Hypothalamus (tissue), 51 donors: ENCODE measurements at regions not wholly inside any gene's neighbourhood (a gene's known extent, or its start where the extent isn't known, plus 50 kb on each side); places are given as distances from the start of the nearest gene placed in this dataset.
A peak's percentile ranks its signal among the peaks of the same experiment; 100 is the strongest.
"Not testable (repeated sequence)": the region's sequence is repeated elsewhere in the genome, so short reads cannot be mapped to it uniquely, and the experiment has no call there.

ENCODE experiments used
- DNase-seq, 51 donors: peaks; one replicate each; lab custom pipeline; 2025; lab: John Stamatoyannopoulos, UW

DNA sequence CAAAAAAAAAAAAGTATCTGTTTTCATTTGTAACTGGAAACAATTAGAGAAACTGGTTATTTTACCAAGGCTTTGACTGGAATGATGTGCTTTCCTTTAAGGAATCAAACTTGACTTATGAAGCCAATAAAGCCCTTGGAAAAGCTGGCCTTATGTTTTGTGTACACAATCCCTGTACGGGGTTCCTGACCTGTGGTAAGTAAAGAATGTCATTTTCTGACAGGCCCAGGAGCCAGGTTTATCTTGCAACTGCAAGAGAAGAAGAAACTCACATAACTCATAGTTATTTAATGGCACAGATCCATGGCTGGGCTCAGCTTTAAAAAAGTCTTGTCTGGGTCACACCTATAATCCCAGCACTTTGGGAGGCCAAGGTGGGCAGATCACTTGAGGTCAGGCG is 235.9 kb upstream of the RAI14 start:
- not testable (repeated sequence) for DNase-seq

DNA sequence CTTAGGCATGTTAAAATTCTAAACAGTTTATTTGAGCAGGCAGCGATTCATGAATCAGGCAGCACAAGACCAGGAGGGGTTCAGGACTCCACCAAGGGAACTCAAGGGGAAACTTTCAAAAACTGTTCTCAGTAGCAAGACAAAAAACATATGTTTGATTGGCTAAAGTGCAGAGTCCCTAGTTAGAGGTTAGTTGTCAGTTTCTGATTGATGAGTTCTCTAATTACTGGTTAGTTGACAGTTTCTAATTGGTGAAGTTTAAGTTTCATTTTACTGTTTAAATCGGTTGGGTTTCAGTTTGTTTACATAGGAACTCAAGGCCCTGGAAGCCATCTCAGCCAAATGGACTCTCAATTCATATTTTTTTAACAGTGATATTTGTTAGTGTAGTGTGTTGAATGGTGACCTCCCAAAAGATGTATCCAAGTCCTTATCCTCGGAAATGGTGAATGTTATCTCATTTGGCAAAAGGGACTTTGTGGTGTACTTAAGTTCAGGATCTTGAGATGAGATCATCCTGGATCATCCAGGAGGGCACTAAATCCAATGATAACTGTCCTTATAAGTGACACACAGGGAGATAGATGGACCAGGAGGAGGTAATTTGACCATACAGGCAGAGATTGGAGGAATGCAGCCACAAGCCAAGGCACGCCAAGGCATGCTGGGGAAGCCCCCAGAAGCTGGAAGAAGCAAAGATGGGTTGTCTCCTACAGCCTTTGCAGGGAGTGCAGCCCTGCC is 219.2 kb upstream of the RAI14 start:
- no peak for DNase-seq

DNA sequence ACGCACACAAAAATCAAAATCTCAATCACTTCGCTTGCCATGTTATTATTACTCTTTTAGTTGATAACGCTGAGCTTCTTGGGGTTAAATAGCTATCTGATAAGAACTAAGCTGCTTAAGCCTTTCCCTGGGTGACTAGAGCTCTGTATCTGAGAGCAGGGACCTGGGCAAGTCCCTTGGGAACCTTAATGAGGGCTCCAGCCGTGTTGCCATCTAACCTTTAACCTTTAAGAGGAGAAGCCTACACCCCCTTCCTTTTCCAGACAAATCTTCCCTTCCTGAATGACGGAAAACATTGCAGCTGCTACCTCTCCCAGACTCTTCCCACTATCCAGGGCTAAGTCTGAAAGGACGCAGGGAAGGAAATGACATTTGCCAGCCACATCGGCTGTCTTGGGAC is 216.5 kb upstream of the RAI14 start:
- no peak for DNase-seq

DNA sequence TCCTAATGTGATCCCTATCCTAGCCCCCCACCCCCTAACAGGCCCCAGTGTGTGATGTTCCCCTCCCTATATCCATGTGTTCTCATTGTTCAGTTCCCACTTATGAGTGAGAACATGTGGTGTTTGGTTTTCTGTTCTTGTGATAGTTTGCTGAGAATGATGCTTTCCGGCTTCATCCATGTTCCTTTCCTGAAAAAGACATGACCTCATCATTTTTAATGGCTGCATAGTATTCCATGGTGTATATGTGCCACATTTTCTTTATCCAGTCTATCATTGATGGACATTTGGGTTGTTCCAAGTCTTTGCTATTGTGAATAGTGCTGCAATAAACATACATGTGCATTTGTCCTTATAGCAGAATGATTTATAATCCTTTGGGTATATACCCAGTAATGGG is 214.4 kb upstream of the RAI14 start:
- DNase-seq = not testable (repeated sequence)

DNA sequence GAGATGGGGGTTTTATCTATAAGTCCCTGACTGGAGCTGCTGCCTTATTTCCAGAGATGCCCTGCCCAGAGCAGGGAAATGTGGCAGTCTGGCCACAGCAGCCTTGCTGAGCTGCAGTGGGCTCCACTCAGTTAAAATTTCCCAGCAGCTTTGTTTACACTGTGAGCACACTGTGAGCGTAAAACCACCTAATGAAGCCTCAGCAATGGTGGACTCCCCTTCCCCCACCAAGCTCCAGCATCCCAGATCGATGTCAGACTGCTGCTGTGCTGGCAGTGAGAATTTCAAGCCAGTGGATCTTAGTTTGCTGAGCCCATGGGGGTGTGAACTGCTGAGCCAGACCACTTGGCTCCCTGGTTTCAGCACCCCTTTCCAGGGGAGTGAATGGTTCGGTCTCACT is 208.7 kb upstream of the RAI14 start:
- no peak for DNase-seq

DNA sequence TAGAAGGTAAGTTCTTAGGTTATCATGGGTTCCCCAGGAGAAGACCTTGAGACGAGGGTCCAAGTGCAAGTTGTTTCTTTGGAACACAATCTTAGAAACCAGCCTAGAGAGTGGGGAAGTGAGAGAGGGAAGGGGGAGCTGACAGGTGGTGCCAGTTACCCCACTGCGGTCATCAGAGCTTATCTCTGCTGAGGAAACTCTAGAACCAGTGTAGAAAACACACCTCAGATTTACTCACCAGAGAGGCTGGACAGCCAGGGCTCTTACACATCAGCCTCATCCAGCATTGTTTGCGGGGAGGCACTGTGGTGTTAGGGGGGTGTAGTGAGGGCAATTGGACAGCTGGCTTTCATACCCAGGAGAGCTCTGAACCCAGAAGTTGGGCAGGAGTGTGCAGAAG is 206.5 kb upstream of the RAI14 start:
- DNase-seq = no peak

DNA sequence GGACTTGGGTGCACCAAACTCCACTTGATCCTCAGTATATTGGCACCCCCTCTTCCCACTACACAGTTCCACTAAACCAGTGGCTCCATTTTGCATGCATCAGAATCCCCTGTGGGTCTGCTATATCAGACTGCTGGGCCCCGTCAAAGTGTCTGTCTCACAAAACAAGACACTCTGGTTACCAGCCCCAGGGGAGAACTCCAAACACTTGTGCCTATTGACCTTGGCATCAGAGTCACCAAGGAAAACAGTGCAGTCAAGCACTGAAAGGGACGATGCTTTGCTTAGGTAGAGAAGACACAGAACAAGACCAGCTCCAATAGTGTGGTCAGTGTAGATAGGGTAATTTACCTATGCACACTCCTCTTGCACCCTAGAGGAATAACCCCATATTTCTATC is 205.8 kb upstream of the RAI14 start:
- DNase-seq = no peak

DNA sequence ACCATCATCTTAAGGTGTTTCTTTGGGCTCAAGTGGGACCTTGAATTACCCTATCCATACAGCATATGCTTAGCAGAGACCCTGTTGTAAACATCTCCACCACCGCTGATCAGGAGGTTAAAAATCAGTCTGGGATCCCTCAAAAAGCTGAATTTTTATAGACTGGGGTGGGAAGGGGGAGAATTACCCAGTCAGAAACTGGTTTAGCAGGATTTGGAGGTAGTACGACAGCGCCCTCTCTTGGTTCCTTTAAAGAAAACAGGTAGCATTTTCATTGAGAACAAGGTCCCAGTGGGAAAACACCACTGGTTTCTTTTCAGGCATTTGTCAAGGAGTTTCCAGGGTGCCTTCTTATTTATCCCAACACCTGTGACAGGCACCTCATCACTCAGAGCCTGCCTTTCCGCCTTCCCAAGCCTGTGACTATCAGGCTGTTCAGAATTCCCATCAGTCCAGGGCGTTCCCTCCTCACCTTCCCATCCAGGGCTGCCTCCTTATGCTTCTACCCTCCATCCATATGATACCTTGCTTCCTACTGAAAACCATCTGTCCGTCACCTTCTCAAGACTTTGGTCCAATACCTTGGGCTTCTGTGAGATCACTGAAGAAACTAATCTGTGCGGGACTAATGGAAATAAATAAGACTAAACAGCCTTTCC is 203.8 kb upstream of the RAI14 start:
- DNase-seq = no peak

DNA sequence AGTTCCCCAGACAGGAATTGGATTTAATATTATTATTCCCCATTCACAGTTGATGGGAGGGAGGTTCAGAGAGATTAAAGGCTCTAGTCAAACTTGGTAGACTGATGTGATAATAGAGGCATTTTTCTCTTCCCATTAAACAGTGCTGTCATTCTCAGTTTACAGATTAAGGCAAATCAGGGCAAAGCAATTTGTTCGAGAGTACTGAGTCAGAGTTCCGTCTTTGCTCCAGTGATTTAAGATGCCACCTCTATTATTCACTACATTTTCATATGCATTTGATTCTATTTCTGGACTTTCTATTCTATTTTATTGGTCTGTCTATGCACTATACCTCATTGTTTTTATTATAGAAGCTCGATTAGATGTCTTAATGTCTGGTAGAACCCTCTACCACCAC is 201.0 kb upstream of the RAI14 start:
- DNase-seq = no peak

DNA sequence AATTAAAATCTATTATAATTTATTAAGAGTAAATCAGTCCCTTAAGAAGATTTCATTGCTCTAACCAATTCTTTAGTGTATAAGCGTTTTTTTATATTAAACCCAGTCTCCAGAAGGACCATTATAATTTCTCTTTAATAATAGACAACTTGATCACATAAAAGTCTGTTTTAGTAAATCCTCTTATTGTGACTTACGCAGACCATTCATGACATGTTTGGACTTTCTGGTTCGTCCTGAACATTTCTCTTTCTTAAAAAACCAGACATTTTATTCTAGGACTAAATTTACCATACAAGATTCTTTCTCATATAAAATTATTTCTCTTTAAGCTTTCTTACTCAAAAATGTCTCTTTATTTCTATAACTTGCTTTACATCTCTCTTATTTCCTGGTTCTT is 196.2 kb upstream of the RAI14 start:
- no peak for DNase-seq

DNA sequence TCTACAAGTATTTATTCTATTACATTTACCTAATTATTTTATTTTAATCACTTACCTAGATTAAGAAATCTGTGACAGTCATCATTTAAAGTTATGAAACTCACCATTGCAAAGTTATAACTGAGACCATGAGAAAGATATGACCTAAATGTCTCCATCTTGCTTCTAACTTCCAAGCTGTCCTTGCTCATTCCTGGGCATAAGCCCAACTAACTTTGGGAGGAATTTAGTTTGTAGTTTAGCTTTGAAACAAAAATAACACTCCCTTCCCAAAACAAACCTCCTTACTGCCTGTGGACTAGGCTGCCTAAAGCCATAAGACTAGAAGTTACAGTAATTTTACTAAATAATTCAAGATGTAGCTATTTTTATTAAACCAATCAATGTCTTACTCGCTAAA is 195.6 kb upstream of the RAI14 start:
- no peak for DNase-seq

DNA sequence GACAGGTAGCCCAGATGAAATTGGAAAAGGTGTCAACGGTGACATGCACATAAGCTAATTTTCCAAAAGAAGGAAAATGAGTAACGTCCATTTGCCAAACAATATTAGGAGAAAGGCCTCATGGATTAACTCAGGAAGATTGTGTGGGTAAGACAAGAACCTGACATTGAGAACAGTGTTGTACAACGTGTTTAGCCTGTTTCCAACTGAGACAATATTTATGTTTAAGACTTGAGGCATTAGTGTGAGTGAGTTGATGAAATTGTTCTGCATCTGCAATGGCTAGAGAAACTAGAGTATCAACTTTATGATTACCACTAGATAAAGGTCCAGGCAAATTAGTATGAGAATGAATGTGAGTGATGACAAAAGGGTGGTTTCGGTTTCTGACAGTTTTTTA is 191.3 kb upstream of the RAI14 start:
- no peak for DNase-seq

DNA sequence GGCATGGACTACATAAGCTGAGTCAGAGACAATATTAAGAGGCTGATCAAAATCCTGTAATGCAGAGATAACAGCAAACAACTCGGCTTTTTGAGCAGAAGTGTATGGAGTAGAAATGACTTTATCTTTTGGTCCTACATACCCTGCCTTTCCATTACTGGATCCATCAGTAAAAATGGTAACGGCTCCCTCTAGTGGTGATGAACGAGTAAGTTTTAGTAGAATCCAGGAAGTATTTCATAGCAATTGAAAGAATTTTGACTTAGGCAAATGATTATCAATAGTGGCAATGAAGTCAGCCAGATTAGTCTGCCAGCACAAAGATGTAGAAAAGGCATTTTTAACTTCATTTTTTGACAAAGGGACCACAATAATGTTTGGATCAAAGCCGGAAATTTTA is 190.8 kb upstream of the RAI14 start:
- peak in 4 of 51 donors; percentile 4 to 49 (median 32) for DNase-seq

DNA sequence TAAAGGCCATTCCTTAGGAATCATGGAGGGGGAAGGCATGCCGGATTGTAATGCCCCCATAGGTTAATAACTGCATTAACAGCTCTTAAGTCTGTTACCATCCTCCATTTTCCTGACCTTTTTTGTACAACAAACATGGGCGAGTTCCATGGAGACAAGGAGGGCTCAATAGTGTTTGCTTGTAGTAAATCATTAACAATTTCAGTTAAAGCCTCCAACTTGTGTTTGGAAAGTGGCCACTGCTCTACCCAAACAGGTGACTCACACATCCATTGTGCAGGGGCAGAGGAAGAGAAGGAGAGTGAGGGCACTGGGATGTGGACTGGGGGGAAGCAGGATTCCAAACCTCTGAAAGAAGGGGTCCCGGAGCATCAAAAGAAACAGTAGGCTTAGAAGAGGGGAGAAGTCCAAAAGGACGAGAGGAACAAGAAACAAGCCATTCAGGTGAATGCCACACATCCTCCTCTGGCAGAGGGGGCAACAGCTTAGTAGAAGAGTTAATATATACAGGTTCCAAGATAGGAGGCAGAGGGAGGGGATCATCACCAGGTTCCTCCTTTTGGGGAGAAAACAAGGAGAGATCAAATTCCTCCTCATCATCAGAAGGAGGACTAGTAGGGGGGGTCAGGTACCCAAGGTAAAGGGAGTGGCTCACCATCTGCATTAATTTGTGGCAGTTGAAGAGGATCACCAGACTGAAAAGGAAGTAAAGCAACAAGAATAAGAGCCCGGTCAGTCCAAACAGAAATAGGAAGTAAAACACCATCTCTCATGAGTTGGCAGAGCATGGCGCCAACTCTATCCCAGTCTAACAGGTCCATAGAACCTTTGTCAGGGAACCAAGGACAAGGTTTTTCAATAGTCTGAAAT is 189.4 kb upstream of the RAI14 start:
- DNase-seq = not testable (repeated sequence)

DNA sequence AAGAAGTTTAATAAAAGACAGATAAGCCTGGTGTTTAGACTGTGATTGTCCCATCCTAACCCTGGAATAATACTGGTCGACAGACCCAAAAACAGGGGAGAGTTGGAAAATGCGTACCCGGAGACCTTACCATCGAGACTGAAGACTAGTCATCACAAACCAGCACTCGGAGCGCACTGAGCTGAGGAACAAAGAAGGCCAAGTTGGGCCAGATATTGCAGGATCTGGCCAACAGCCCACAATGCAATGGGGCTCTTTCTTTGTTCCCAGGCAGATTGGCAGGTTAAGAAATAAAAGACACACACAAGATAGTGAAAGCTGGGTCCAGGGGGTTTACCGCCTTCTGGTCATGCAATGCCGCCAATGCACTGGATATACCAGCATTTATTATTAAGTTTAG is 188.7 kb upstream of the RAI14 start:
- DNase-seq = no peak

DNA sequence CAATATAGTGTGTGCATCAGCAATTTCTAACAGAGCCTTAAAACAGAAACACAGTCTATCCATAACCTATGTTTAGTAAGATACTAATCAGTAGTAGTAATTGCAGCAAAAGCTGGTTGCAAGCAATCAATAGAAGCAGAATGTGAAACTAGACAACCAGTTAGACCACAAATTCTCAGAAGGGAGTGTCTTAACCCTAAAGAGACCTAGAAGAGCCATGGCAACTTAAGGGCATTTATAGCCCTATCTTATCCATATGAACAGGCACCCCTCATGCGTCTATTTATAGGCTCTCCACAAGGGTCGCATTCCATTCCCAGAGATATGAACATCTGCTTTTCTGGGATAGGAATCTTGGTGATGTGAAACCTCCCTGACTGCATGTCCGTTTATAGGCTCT is 188.1 kb upstream of the RAI14 start:
- not testable (repeated sequence) for DNase-seq

DNA sequence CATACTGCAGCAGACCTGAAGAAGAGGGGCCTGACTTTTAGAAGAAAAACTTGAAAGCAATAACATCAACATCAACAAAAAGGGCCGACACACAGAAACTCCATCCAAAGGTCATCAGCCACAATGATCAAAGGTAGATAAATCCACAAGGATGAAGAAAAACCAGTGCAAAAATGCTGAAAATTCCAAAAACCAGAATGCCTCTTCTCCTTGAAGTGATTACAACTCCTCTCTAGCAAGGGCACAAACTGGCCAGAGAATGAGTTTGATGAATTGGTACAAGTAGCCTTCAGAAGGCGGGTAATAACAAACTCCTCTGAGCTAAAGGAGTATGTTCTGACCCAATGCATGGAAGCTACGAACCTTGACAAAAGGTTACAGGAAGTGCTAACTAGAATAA is 186.2 kb upstream of the RAI14 start:
- DNase-seq = no peak

DNA sequence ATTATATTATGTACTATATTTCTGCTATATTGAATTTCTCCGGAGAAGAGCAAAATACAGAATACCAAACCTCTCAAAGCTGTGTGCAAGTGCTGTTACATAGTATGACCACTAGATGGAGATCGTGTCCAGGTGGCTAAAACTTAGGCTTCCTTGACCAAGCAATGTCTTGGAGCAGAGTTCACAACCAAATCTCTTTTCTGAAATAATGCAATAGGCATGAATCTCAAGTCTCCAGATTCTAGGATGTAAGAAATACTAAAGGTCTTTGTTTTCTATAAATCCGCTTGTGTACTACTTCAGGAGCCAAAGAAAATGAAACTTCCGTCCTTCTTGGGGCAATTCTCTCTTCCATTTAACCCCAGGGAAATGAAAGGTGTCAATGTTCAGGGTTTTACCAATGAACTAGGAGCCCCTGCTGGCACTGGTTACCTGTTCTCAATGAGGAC is 181.5 kb upstream of the RAI14 start:
- DNase-seq = peak in 8 of 51 donors; percentile 9 to 53 (median 26)

DNA sequence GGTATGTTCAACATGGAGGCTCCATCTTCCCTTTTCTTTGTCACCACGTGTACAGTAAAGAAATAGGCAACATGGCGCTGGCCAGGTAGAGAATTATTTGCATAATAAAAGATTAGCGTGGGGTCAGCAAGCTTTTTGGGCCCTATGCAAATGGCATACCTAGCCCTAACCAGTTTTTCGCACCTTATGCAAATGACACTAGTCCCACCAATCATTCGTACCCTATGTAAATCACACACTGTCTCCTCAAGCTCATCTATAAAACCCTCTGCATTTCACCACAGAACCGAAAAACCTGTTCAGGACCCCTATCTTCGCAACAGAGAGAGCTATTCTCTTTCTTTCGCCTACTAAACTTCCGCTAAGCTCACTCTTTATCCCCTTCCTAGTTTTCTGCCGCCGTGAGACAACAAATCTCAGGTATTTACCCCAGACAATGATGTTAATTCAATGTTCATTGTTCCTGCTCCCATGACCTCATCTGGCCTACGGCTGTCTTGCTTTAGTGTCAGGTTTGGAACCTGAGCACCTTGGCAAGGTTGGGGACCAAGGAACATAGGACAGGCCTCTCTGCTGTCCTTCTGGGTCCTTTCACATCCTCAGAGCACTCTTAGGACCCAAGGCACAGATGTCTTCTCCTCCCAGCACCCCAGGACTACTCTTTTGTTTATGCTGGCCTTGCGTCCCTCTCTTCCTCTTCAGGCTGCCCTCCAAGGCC is 180.7 kb upstream of the RAI14 start:
- no peak for DNase-seq

DNA sequence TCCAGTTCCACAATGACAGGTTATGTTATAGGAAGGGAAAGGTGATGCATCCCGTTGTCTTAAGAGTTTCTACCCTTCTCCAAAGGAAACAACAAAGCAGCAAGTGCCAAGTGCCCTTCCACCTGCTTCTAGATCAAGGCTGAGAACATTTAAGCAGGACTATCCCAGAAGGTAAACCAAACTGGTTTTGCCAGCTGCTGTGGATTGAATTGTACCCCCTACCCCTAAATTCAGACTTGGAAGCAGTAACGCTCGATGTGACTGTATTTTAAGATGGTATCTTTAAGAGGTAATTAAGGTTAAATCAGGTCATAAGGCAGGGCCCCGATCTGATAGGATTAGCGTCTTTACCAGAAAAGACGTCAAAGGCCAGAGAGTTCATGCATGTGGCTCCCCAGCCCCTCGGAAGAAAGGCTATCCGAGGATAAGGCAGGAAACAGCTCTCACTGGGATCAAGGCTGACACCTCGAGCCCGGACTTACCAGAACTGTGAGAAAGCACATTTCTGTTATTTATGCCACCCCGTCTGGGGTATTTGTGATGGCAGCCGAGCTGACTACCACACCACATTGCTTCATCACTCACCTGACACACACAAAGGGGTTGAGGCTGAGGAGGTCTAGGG is 179.1 kb upstream of the RAI14 start:
- DNase-seq = no peak
